A549 (cell line): ENCODE measurements at regions not wholly inside any gene's neighbourhood (a gene's known extent, or its start where the extent isn't known, plus 50 kb on each side); places are given as distances from the start of the nearest gene placed in this dataset.

Source experiments
- ATAC-seq, 2 experiments: fragments of 200-7000 bp in 1 of 2; fragments of >200 bp in 1 of 2; cut with Nextera tagmentation in 1 of 2; cut with Tn5 transposase in 1 of 2; 3 replicates each; pipeline versions ENCODE4 v1.8.0 to v1.9.1; 2018 to 2020; ENCODE audit warnings: mild to moderate bottlenecking in 1 of 2, moderate library complexity in 1 of 2
- CTCF ChIA-PET: fragments of 300-600 bp; sonication (Branson Sonifier 250); formaldehyde crosslinking; extraction: SDS; loops from one replicate; lab custom pipeline; 2021; ENCODE audit warnings: antibody characterized with exemption, inconsistent platforms; lab: Yijun Ruan, JAX
- POLR2A ChIA-PET: fragments of 350-600 bp; formaldehyde crosslinking; extraction: SDS; loops from one replicate; lab custom pipeline; 2021; ENCODE audit warnings: antibody characterized with exemption, inconsistent platforms; lab: Yijun Ruan, JAX
- DNase-seq, 2 experiments: peaks; one replicate each; pipeline versions ENCODE4 v3.0.0 to v3.0.0-alpha.2; 2011 to 2016; ENCODE audit warnings: low read depth in 1 of 2, low spot score in 1 of 2
- FAIRE-seq: peaks from 2 replicates; lab custom pipeline; 2011; peaks lifted over from hg19 to GRCh38; lab: Jason Lieb, UNC
- H3K27ac ChIP-seq, 2 experiments: fragments of >200 bp; sonication (Bioruptor Twin); formaldehyde crosslinking; 3 replicates each; pipeline ENCODE4 v1.5.1; 2016 to 2017
- H3K4me1 ChIP-seq: fragments of >200 bp; sonication (Bioruptor Twin); formaldehyde crosslinking; 3 replicates; pipeline ENCODE4 v1.6.1; 2016
- H3K4me2 ChIP-seq: fragments of >200 bp; sonication (Bioruptor Twin); formaldehyde crosslinking; 3 replicates; pipeline ENCODE4 v1.6.1; 2016
- H3K4me3 ChIP-seq: fragments of >200 bp; sonication (Bioruptor Twin); formaldehyde crosslinking; 3 replicates; pipeline ENCODE4 v1.5.1; 2016
- H3K9me3 ChIP-seq: fragments of >200 bp; sonication (Bioruptor Twin); formaldehyde crosslinking; 3 replicates; pipeline ENCODE4 v1.6.1; 2016
- EHF ChIP-seq: fragments of 250-450 bp; sonication (Bioruptor Pico); IDR thresholded peaks from 2 replicates; pipeline ENCODE4 v1.5.0; 2020; ENCODE audit warnings: mild to moderate bottlenecking
- EHMT2 ChIP-seq: fragments of 200-600 bp; sonication (generic); IDR thresholded peaks from 2 replicates; pipeline ENCODE4 v1.6.1; 2016; ENCODE audit warnings: antibody characterized with exemption, low read depth, mild to moderate bottlenecking, moderate library complexity
- EP300 ChIP-seq, 2 experiments: fragments of >200 bp; sonication (Bioruptor Twin); formaldehyde crosslinking; IDR thresholded peaks; 2 replicates in 1 of 2; 3 replicates in 1 of 2; pipeline ENCODE4 v1.6.1; 2016 to 2017
- FOSB ChIP-seq: fragments of 250-450 bp; sonication (Bioruptor Pico); IDR thresholded peaks from 2 replicates; pipeline ENCODE4 v1.5.0; 2020; ENCODE audit warnings: mild to moderate bottlenecking, moderate library complexity
- FOSL2 ChIP-seq, 2 experiments: fragments of 450-650 bp in 1 of 2; fragments of >200 bp in 1 of 2; sonication (Bioruptor Twin) in 1 of 2; formaldehyde crosslinking; IDR thresholded peaks; 2 replicates each; pipeline versions ENCODE4 v1.5.0 to v1.6.1; 2016 to 2020; ENCODE audit warnings: mild to moderate bottlenecking in 1 of 2, moderate library complexity in 1 of 2
- GATA3 ChIP-seq: IDR thresholded peaks from 2 replicates; pipeline ENCODE4 v1.6.1; 2012; ENCODE audit warnings: borderline replicate concordance
- HDAC2 ChIP-seq: fragments of 200-600 bp; sonication (generic); IDR thresholded peaks from 2 replicates; pipeline ENCODE4 v1.6.1; 2016
- HEYL ChIP-seq: fragments of 250-450 bp; sonication (Bioruptor Pico); IDR thresholded peaks from 2 replicates; pipeline ENCODE4 v1.8.0; 2021; ENCODE audit warnings: mild to moderate bottlenecking, moderate library complexity
- HOXB5 ChIP-seq: fragments of 250-450 bp; sonication (Bioruptor Pico); IDR thresholded peaks from 2 replicates; pipeline ENCODE4 v1.5.0; 2020; ENCODE audit warnings: mild to moderate bottlenecking, moderate library complexity
- KDM5A ChIP-seq: fragments of 200-600 bp; sonication (generic); IDR thresholded peaks from 2 replicates; pipeline ENCODE4 v1.6.1; 2016; ENCODE audit warnings: antibody characterized with exemption, mild to moderate bottlenecking
- MYC ChIP-seq: IDR thresholded peaks from 2 replicates; pipeline ENCODE4 v1.6.1; 2012; ENCODE audit warnings: mild to moderate bottlenecking, inconsistent platforms, low read length, improper control_type of control experiment, borderline replicate concordance
- NPAS2 ChIP-seq: fragments of 250-450 bp; sonication (Bioruptor Pico); IDR thresholded peaks from 2 replicates; pipeline ENCODE4 v1.8.0; 2022; ENCODE audit warnings: mild to moderate bottlenecking, moderate library complexity, borderline replicate concordance
- NR3C1 ChIP-seq: fragments of >200 bp; sonication (Bioruptor Twin); formaldehyde crosslinking; IDR thresholded peaks from 3 replicates; pipeline ENCODE4 v1.6.1; 2017
- PHF8 ChIP-seq: fragments of 200-600 bp; sonication (generic); IDR thresholded peaks from 2 replicates; pipeline ENCODE4 v1.6.1; 2016; ENCODE audit warnings: low read depth, mild to moderate bottlenecking, antibody characterized with exemption, moderate library complexity, borderline replicate concordance
- RARB ChIP-seq: fragments of 250-450 bp; sonication (Bioruptor Pico); IDR thresholded peaks from 2 replicates; pipeline ENCODE4 v1.8.0; 2021; ENCODE audit warnings: mild to moderate bottlenecking, moderate library complexity
- RNF2 ChIP-seq: fragments of 200-600 bp; sonication (generic); IDR thresholded peaks from 2 replicates; pipeline ENCODE4 v1.6.1; 2016; ENCODE audit warnings: low read depth, mild to moderate bottlenecking, antibody characterized with exemption, moderate library complexity, borderline replicate concordance
- SREBF2 ChIP-seq: fragments of 450-650 bp; IDR thresholded peaks from 2 replicates; pipeline ENCODE4 v1.6.1; 2014; ENCODE audit warnings: mild to moderate bottlenecking, moderate library complexity
- TFCP2L1 ChIP-seq: fragments of 250-450 bp; sonication (Bioruptor Pico); IDR thresholded peaks from 2 replicates; pipeline ENCODE4 v1.5.0; 2021; ENCODE audit warnings: mild to moderate bottlenecking
- ZC3H11A ChIP-seq: fragments of 450-650 bp; IDR thresholded peaks from 2 replicates; pipeline ENCODE4 v1.6.1; 2014; ENCODE audit warnings: antibody characterized with exemption, mild to moderate bottlenecking
- ZNF302 ChIP-seq: fragments of 250-450 bp; sonication (Bioruptor Pico); IDR thresholded peaks from 2 replicates; pipeline ENCODE4 v1.9.0; 2021; ENCODE audit warnings: inconsistent platforms, mild to moderate bottlenecking, moderate library complexity
- ZSCAN20 ChIP-seq: fragments of 250-450 bp; sonication (Bioruptor Pico); IDR thresholded peaks from 2 replicates; pipeline ENCODE4 v1.8.0; 2022; ENCODE audit warnings: mild to moderate bottlenecking, moderate library complexity
- WGBS: methylation state at CpG from one replicate; pipeline ENCODE4 v1.1.6; 2017; ENCODE audit errors: missing lambda C conversion rate; 5-methylcytosine and 5-hydroxymethylcytosine counted together
- TF ChIP-seq, protein P1 (sequence below): IDR thresholded peaks from 2 replicates; pipeline ENCODE4 v1.6.1; 2012; ENCODE audit warnings: low read depth, borderline replicate concordance
- TF ChIP-seq, protein P2 (sequence below): fragments of >200 bp; sonication (Bioruptor Twin); formaldehyde crosslinking; IDR thresholded peaks from 3 replicates; pipeline ENCODE4 v1.6.1; 2016
- TF ChIP-seq, protein P3 (sequence below): IDR thresholded peaks from 2 replicates; pipeline ENCODE4 v1.6.1; 2012

DNA sequence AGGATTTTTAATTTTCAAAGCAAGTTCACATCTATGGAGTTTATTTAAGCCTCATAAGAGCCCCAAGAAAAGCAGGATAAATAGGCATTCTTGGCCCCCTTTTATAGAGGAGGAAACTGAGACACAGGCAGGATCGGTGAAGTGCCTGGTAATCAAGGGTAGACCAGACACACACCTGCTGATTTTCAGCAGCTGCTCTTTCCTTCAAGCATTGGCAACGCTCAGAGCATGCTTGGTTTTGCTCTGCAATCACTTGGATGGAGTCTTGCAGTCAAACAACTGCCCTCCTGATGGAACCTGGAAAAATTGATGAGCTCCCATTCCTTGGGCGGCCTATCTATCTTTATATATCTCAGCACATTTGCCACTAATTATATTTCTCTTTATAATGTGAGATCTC is 478.9 kb upstream of the CAMK1G start (continued):
- no peak for TF ChIP-seq EHF (CRISPR knock-in tag)
- TF ChIP-seq, protein P1, sequence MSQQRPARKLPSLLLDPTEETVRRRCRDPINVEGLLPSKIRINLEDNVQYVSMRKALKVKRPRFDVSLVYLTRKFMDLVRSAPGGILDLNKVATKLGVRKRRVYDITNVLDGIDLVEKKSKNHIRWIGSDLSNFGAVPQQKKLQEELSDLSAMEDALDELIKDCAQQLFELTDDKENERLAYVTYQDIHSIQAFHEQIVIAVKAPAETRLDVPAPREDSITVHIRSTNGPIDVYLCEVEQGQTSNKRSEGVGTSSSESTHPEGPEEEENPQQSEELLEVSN, result no peak
- TF ChIP-seq, protein P2, sequence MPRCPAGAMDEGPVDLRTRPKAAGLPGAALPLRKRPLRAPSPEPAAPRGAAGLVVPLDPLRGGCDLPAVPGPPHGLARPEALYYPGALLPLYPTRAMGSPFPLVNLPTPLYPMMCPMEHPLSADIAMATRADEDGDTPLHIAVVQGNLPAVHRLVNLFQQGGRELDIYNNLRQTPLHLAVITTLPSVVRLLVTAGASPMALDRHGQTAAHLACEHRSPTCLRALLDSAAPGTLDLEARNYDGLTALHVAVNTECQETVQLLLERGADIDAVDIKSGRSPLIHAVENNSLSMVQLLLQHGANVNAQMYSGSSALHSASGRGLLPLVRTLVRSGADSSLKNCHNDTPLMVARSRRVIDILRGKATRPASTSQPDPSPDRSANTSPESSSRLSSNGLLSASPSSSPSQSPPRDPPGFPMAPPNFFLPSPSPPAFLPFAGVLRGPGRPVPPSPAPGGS, result no peak
- TF ChIP-seq GATA3, result no peak

DNA sequence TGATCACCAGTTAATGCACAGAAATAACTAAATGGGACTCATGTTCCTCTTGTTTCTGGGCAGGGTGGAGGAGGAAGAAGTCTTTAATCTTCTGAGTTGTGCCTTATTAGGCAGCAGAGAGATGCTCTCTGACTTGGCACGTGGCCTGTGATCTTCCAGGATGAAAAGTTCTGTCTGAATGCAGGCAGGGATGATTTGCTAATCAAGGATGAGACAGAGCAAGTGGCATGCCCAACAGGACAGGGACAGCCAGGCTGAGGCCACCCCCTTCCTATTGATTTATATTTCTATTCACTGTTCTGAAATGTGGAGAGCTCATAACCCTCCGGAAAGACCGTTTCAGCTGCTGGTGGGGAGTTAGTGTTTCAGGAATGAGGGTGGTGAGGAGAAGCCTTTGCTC is 477.8 kb upstream of the CAMK1G start:
- FAIRE-seq, result no peak
- peak overlapping the region; percentile 19 to 49; a peak in 4 of 6 replicates for H3K27ac ChIP-seq
- H3K4me2 ChIP-seq, result peak overlapping the region; percentile 3; the same call in 1 of the 3 replicates
- H3K4me3 ChIP-seq, result no peak overlapping the region
- TF ChIP-seq RARB (no peak), FOSB (CRISPR knock-in tag) (no peak), GATA3 (no peak), EHMT2 (no peak), HOXB5 (CRISPR knock-in tag) (no peak), TFCP2L1 (CRISPR knock-in tag) (no peak), NR3C1 (no peak), MYC (no peak), PHF8 (no peak), SREBF2 (no peak), FOSL2 (IDR thresholded peaks at IDR 0.05) (no peak), FOSL2 (CRISPR knock-in tag; IDR thresholded peaks at IDR 0.05) (no peak), EP300 (IDR thresholded peaks at IDR 0.05) (no peak), NPAS2 (CRISPR knock-in tag) (no peak), KDM5A (no peak), ZNF302 (CRISPR knock-in tag) (no peak)
- TF ChIP-seq, protein P3, sequence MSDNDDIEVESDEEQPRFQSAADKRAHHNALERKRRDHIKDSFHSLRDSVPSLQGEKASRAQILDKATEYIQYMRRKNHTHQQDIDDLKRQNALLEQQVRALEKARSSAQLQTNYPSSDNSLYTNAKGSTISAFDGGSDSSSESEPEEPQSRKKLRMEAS, result no peak
- peaks cover 14% of the 10 kb centered on the region for H3K4me1 ChIP-seq
- ChIA-PET CTCF (no interaction called here), POLR2A (no interaction called here)
- 25% methylated on average over 3 of the region's 3 CpGs for WGBS
- no peak for ATAC-seq
- no peaks in the 10 kb centered on the region for H3K9me3 ChIP-seq
- no peak for DNase-seq

DNA sequence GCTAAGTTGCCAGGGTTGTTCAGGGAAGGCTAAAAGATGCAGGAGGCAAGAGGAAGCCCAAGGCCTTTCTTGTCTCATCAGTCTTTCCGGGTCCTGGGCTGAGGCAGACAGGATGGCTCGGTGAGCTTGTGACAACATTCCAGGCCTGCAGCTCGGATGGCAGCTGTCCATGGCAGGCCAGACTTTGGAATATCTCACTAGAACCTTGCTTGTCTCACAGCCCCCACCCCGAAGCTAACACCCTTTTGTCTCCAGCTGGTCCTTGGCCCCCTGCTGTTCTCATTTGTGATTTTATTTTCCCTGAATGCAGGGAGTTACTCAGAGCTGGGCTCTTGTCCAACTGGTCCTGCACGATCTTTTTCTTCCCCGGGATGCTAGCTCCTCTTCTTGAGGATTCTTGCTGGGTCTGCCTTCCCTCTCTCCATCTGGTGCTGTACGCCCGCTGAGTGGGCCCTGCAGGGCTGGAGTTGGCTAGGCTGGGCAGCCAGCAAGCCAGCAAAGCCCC is 477.2 kb upstream of the CAMK1G start:
- 29% methylated on average over 8 of the region's 8 CpGs for WGBS
- H3K27ac ChIP-seq, result peak overlapping the region; percentile 19 to 49; a peak in 4 of 6 replicates
- DNase-seq (peak in 1 of 2 experiments; percentile 12), FAIRE-seq (no peak)
- no peaks in the 10 kb centered on the region for H3K9me3 ChIP-seq
- POLR2A ChIA-PET, result no interaction called here
- TF ChIP-seq HEYL (CRISPR knock-in tag) (no peak), RNF2 (no peak), ZC3H11A (no peak), FOSB (CRISPR knock-in tag) (no peak), ZSCAN20 (no peak), NR3C1 (no peak), HDAC2 (no peak)
- TF ChIP-seq, all 56 proteins: peak for 0
- Histone ChIP-seq H3K4me2 (peak overlapping the region; percentile 3; the same call in 2 of the 3 replicates), H3K4me3 (no peak overlapping the region), H3K4me1 (peaks cover 14% of the 10 kb centered on the region)
- CTCF ChIA-PET, result interaction anchor here (0.6 kb wide), 1 partner anchor 295 kb away, joined by 4 read pairs; no protein-coding TSS in a partner anchor
- ATAC-seq, result peak; percentile 30 to 47; a peak in 4 of 6 replicates
